ENCODE measurements at regions not wholly inside any gene's neighbourhood (a gene's known extent, or its start where the extent isn't known, plus 50 kb on each side); places are given as distances from the start of the nearest gene placed in this dataset.

DNA sequence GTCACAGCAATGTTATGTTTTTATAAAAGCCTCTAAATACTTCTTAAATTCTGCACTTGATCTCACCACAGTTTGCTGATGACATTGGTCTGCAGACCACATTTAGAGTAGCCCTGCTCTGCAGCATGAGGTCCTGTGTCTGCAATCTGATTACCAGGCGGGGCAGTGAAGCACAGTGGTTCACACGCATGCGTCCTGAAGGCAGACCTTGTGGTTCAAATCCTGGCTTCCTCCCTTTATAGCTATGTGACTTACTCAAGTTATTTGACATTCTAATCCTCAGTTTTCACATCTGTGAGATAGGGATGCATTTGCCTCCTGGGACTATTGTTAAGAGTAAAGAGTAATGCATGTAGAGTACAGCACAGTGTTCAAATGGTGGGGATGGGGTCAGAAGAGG is 50.3 kb downstream of the BMAL2 start:
- DNase-seq (ENCODE audit: low read depth): no peak

DNA sequence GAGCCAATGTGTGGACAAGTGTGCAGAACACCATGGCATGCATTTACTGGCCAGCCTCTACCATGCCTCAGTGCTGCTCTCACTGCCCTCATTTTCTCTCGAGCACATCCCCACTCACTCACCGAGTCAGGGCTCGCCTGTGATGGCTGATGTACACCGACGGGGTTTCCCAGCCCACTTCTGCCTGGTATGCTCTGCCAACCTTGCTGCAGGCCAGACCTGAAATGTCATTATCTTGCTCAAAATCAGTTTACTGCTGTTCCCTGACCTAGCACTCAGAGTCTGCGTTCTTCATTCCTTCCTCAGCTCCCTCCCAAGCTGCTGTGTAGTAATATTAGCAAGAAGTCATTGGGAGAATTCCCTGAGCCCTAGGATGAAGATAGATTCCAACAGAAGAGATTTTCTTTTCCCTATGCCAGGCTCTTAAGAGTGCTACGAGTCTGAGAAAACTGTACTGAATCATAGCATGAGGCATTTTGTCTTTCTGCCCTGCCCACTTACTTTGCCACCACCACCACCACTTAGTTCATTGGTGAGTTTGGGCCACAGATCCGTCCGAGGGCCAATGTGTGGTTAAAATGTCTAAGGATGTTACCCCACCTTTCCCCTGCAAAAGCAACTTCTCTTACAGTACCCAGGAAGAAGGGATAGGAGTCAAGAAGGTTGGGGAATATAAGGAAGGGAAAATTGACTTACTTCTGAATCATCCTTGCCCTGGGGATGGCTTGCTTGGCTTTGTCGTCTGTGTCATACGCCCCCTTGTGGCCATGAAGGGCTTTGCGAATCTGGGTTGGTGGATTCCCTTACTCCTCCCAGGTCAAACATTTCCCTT is 51.0 kb downstream of the BMAL2 start:
- peak; percentile 75 for DNase-seq (ENCODE audit: low read depth)

DNA sequence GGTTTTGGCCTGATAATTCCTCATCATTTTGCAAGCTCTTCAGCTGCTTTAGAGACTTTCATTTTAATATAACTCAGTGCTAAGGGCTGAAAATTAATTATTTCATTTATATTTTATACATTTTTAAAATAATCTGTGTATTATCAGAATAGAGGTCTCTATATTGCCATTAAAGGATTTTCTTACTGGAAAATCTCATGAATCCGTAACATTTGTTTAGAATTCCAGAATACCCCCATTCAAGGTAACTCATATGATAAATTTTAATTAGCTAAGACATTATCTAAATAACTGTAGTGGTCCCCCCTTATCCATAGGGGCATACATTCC is 51.6 kb downstream of the BMAL2 start:
- no peak for DNase-seq (ENCODE audit: low read depth)

DNA sequence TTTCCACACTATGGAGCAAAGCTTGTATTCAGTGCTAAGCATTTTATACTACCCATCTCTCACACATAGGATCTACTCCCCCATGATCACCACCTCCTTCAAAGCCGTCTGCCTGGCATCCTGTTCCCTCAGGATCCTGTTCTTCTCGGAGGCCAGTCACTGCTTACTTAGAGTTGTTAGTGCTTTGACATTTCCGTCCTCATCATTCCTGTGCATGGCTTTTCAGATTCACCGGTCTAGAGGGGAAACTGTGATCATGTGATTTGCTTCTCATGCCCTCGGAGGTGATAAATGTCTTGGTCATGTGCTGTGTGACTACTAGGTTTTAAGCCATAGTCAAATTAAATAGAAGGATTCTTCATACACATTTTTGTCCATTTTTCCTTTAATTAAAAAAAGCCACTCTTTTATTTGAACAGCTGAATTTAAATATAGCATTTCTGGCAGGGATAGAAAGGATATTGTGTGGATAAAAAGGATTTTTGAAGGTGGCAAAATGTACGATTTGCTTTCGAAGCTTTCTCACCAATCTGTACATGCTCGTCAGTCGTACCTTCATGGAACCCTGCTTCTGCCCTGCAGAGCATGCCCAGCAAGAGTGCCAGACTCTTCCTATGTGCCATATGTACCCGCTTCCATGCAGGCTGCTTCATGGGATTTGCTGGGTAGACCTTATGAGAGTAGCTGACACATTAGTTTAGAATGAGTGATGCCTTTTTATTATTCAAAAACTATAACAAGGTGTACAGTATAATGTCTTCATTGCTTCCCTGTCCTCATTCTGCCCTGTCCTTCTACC is 53.3 kb downstream of the BMAL2 start:
- no peak for DNase-seq (ENCODE audit: low read depth)

DNA sequence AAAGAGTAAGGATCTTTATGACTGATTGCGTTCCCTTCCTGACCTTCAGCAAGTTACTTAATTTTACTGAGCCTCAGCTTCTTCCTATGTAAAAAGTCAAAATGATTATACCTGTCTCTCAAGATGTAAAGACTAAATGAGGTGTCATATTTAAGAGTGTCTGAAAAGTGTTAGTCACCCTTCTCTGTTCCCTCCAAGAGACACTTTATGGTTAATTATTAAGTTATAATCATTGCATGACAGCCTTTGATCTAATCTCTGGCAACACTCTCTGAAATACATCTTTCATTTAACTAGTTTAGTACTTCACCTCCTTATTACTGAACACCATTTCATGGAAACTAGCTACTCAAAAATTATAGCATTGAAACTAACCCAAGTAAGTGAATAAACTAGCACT is 54.8 kb downstream of the BMAL2 start:
- DNase-seq (ENCODE audit: low read depth): no peak

DNA sequence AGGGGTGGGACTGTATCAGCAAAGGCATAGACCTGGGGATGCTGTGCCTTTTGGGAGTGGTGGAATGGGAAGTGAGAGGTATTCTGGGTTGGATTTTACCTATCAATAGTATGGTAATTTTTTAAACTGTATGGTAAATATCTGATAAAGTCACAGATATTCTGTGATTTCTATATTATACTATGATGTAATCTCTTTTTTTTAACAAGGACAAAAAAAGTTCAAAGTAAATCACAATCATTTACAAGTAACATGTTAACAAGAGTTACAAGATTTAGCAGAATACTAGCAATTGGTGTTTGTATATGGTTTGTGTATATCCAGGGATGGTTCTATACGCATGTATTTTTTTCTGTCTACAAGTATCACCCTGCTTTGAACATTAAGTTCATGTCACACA is 56.0 kb downstream of the BMAL2 start:
- no peak for DNase-seq (ENCODE audit: low read depth)

DNA sequence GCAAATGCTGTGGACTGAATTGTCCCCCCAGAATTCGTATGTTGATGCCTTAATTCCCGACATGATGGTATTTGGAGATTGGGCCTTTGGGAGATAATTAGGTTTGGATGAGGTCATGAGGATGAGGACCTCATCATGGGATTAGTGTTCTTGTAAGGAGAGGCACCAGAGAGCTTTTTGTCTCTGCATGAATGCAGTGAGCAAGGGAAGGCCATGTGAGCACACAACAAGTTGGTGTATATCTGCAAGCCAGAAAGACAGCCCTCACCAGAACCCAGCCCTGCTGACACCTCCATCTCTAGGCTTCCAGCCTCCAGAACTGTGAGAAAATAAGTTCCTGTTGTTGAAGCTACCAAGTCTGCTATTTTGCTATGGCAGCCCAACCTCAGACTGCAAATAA is 51.9 kb upstream of the SMCO2 start:
- no peak for DNase-seq (ENCODE audit: low read depth)

DNA sequence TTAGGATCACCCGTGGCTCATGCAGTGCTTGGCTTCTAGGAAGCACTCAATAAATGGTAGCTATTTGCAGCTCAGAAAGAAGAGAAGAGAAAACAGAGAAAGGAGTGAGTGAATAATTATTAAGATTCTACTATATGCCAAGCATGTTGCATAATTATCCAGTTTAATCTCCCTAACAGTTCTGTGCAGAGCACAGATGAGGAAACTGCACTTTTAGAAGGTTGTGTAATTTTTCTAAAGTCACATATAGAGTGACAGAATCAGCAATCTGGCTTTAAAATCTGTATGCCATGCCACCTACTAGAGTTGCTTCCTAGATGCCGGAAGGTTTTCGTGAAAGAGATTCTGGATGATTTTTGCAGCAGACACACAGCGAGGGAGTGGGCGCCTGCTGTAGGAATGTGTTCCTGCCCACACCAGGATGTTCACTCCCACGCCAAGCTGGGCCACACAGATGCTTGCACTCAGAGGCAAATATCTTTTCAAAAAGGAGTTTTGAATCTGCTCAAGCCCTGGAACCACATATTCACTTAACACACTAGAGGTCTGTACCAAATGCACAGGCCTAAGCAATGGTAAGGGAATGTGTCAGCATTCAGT is 50.2 kb upstream of the SMCO2 start:
- no peak for DNase-seq (ENCODE audit: low read depth)
